ENCODE measurements at regions not wholly inside any gene's neighbourhood (a gene's known extent, or its start where the extent isn't known, plus 50 kb on each side); places are given as distances from the start of the nearest gene placed in this dataset.
"Not testable (repeated sequence)": the region's sequence is repeated elsewhere in the genome, so short reads cannot be mapped to it uniquely, and the experiment has no call there.

GRCh38 chr5:116751684-116752083 is 177.1 kb upstream of the SEMA6A start:
- DNase-seq, result no peak

- DNase-seq, result peak; percentile 29 to 68
These were observed 176.3 kb upstream of the SEMA6A start for GRCh38 chr5:116750631-116751580.

GRCh38 chr5:116747881-116748280 is 173.3 kb upstream of the SEMA6A start:
- no peak for DNase-seq

GRCh38 chr5:116746668-116747067 is 172.0 kb upstream of the SEMA6A start:
- DNase-seq, result no peak

GRCh38 chr5:116740771-116741170 is 166.1 kb upstream of the SEMA6A start:
- DNase-seq, result no peak

GRCh38 chr5:116739571-116739970 is 164.9 kb upstream of the SEMA6A start:
- no peak for DNase-seq

GRCh38 chr5:116738615-116739261 is 164.1 kb upstream of the SEMA6A start:
- DNase-seq, result peak; percentile 77 to 90

GRCh38 chr5:116738239-116738614 is 163.6 kb upstream of the SEMA6A start:
- DNase-seq, result no peak

- no peak for DNase-seq
These were observed 162.0 kb upstream of the SEMA6A start for GRCh38 chr5:116736671-116737070.

- DNase-seq, result peak; percentile 61 to 92
These were observed 159.7 kb upstream of the SEMA6A start for GRCh38 chr5:116733991-116734975.

- no peak for DNase-seq
These were observed 158.0 kb upstream of the SEMA6A start for GRCh38 chr5:116732591-116732990.

GRCh38 chr5:116731432-116731831 is 156.8 kb upstream of the SEMA6A start:
- no peak for DNase-seq

- peak in 1 of 2 experiments; percentile 10 for DNase-seq
These were observed 156.1 kb upstream of the SEMA6A start for GRCh38 chr5:116730706-116731105.

- DNase-seq, result no peak
These were observed 155.6 kb upstream of the SEMA6A start for GRCh38 chr5:116730185-116730584.

GRCh38 chr5:116727248-116727647 is 152.6 kb upstream of the SEMA6A start:
- DNase-seq, result no peak

- DNase-seq, result not testable (repeated sequence)
These were observed 151.6 kb upstream of the SEMA6A start for GRCh38 chr5:116726180-116726579.

GRCh38 chr5:116724971-116725370 is 150.3 kb upstream of the SEMA6A start:
- DNase-seq, result no peak

GRCh38 chr5:116722651-116723050 is 148.0 kb upstream of the SEMA6A start:
- DNase-seq, result no peak

GRCh38 chr5:116719106-116719505 is 144.5 kb upstream of the SEMA6A start:
- no peak for DNase-seq

GRCh38 chr5:116718317-116718716 is 143.7 kb upstream of the SEMA6A start:
- no peak for DNase-seq

GRCh38 chr5:116709082-116709481 is 134.5 kb upstream of the SEMA6A start:
- no peak for DNase-seq

GRCh38 chr5:116705121-116705519 is 130.5 kb upstream of the SEMA6A start:
- not testable (repeated sequence) for DNase-seq

GRCh38 chr5:116703941-116704340 is 129.3 kb upstream of the SEMA6A start:
- no peak for DNase-seq

All from NCI-H446 (cell line).